ENCODE measurements at regions not wholly inside any gene's neighbourhood (a gene's known extent, or its start where the extent isn't known, plus 50 kb on each side); places are given as distances from the start of the nearest gene placed in this dataset.
"Not testable (repeated sequence)": the region's sequence is repeated elsewhere in the genome, so short reads cannot be mapped to it uniquely, and the experiment has no call there.

- DNase-seq (ENCODE audit: low read depth in 2 of 2) = no peak
These were observed 1005.1 kb downstream of the BRD1 start for GRCh38 chr22:48822278-48823233.

- no peak for DNase-seq (ENCODE audit: low read depth in 2 of 2)
These were observed 1005.9 kb downstream of the BRD1 start for GRCh38 chr22:48821727-48822126.

DNA sequence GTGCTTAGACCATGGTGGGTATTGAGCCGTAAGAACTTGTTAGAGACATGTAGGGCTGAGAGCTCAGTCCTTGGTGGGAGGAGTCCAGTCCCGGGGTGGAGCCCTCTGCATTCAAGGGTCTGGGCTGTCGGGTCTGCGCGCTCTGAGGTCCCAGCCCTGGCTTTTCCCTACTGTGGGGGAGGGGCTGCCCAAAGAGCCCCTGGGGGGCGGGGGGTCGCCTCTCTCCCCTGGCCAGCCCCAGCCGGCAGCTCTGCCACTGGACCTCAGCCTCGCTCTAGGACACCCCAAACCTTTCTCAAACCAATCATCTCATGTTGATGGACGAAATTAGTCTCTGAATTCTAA, 1006.4 kb downstream of the BRD1 start:
- no peak for DNase-seq (ENCODE audit: low read depth in 2 of 2)

- DNase-seq (ENCODE audit: low read depth in 2 of 2) = no peak
These were observed 1007.0 kb downstream of the BRD1 start for GRCh38 chr22:48820481-48821345.

GRCh38 chr22:48819961-48820360, 1007.7 kb downstream of the BRD1 start:
- no peak for DNase-seq (ENCODE audit: low read depth in 2 of 2)

DNA sequence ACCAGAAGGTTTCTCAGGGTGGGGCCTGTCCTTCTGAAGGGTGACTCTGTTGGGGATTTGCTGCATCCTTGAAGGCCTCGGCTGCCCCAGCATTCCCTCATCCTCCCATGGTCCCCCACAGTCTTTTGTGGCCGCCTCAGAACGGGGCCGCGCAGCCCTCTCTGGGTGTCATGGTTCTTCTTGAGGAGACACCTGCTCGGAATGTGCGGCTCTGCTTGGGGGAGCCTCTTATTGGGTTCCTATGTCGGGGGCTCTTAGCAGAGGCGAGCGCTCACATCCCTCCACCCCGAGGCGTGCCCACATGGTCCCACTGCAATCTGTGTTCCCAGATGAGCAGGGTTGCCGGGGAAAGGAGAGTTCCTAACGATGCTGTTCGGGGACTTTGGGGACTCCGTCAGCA, 1008.4 kb downstream of the BRD1 start:
- DNase-seq (ENCODE audit: low read depth in 2 of 2) = no peak

DNA sequence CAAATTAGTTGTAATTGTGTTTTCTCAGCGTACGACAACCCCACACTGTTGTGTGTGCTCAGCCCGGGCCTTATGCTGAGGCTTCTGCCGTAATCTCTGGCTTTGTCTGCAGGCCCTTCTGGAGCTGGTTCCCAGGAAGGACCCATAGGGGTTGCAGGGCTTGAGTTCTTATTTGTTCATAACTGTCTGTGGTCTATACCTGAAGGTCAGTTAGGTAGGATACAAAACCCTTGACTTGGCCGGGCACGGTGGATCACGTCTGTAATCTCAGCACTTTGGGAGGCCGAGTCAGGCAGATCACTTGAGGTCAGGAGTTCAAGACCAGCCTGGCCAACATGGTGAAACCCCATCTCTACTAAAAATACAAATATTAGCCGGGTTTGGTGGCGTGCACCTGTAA, 1010.2 kb downstream of the BRD1 start:
- DNase-seq (ENCODE audit: low read depth in 2 of 2) = not testable (repeated sequence)

GRCh38 chr22:48811885-48812284, 1015.8 kb downstream of the BRD1 start:
- no peak for DNase-seq (ENCODE audit: low read depth in 2 of 2)

DNA sequence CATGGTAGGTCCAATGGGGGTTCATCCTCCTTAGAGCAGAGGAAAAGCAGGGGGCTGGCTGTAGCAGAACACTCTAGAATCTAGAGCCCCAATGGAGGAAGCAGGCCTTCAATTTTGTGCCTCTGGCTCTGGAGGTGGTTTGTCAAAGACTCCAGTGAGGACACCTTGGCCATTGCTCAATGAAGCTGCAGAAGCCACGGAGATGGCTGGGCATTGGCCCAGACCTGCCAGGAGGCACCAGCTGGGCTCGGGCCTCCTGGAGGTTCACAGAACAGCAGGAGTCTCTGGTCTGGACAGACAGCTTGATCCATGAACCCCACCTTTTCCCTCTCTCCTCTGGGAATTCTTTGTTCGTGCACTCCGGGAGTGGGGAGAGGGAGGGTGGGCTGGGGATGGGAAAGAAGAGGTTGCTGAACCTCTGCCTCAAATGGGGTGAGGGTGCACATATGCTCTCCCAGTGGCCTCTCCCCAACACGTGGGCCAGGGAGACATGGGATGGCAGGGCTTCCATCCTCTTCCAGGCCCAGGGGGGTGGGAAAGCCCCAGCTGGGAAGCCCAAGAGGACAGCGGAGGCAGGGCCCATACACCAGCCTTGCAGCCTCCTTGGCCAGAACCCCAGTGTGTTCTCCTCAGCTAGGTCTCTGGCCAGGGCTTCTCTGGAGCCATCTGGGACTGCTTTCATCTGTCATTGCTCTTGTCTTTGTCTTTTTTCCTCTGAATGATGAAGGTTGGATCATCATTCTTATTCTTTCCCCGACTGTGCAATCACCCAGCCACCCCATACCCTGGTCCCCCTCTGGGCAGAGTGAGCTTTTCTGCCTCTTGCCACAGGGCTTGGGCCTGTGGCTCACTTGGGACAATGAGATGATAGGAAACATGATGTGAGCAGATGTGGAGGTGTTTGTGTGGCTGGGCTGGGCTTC, 1019.4 kb downstream of the BRD1 start:
- DNase-seq (ENCODE audit: low read depth in 2 of 2) = no peak

DNA sequence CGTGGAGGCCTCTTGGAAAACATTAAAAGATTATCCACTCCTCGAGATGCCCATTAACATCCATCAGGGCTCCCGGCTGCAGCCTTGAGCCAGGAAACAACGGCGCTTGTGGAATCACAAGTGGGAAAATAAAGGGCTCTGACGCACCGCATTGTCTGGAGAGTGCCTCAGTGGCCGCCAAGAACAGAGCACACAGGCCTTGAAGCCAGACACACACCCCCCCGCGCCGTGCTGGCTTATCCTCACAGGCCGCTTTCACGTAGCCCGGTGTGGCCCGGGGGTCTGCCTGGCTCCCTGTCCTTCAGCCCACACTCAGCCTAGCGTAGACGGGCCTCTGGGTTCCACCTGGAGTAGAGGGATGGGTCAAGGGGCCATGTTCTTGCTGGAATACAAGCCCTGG, 1020.5 kb downstream of the BRD1 start:
- no peak for DNase-seq (ENCODE audit: low read depth in 2 of 2)

GRCh38 chr22:48806227-48806781, 1021.4 kb downstream of the BRD1 start:
- no peak for DNase-seq (ENCODE audit: low read depth in 2 of 2)

GRCh38 chr22:48805516-48805915, 1022.2 kb downstream of the BRD1 start:
- no peak for DNase-seq (ENCODE audit: low read depth in 2 of 2)

- DNase-seq (ENCODE audit: low read depth in 2 of 2) = no peak
These were observed 1022.8 kb downstream of the BRD1 start for GRCh38 chr22:48804811-48805301.

DNA sequence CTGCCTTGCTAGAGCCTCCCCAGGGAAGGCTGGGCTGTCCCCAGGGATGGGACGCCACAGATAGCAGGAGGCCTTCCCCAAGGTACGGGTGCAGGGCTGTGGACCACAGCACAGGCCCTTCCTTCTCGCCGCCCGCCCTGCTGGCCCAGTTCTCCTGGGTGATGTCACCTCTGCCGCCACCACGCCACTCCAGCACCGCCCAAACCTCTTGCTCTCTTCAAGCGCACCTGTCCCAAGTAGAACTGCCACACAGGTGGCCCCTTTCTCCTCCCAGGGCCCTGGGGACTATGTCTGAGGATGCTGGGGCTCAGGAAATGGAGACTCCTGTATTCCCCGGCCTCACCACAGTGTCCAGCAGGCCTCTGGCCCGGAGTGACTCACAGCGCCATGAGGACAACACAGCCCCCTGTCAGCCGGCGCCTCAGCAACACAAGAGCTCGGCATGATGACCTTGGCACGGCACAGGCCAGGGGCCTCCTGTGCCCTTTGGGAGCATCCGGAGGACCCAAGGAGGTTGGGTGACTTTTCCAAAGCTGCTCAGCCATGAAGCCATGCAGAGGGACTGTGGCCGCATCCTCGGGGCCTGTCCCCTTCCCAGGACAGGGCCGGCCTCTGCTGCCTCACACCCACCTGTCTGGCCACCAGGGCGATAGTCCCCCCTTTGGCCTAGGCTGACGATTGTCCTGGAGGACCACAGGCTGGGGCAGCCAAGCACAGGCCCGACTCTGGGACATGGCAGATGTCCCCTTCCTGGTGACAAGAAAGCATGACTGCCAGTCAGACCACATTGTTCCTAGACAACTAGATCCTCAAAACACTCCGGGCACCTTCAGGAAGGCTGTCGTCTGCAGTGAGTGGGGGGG, 1023.5 kb downstream of the BRD1 start:
- no peak for DNase-seq (ENCODE audit: low read depth in 2 of 2)

DNA sequence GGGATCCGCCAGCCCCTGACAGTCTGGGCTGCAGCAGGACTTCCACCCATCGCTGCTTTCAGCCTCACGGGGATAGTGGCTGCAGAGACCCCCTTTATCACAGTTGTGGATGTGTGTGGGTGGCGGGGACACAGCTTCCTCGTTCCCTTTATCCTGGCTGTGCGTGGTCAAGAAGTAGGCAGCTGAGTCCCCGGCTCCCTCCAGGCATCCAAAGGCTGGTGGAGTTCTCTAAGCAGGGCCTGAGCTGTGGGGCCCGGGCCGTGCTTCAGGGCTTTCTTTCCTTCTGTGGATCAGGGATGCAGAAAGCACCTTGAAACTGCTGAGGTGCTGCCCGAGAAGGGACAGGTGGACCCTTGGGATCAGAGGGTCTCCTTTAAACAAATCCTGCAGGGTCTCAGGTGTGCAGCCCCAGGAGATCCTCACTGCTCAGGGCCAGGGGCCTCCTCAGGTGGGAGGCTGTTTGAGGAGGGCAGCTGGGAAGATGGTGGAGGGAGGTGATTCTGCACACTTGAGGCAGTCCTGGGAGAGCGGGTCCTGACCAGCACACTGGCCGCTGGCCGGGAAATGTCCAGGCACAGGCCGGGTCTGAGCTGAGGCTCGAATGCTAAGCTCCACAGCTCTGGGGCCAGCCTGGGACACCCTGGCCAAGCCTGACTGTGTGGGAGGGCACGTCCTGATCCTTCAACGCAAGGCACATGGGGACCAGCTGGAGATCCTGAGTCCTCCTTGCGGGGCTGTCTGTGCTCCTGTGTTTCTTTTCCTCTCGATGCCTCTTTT, 1024.3 kb downstream of the BRD1 start:
- DNase-seq (ENCODE audit: low read depth in 2 of 2) = no peak

GRCh38 chr22:48802576-48802975, 1025.1 kb downstream of the BRD1 start:
- no peak for DNase-seq (ENCODE audit: low read depth in 2 of 2)

DNA sequence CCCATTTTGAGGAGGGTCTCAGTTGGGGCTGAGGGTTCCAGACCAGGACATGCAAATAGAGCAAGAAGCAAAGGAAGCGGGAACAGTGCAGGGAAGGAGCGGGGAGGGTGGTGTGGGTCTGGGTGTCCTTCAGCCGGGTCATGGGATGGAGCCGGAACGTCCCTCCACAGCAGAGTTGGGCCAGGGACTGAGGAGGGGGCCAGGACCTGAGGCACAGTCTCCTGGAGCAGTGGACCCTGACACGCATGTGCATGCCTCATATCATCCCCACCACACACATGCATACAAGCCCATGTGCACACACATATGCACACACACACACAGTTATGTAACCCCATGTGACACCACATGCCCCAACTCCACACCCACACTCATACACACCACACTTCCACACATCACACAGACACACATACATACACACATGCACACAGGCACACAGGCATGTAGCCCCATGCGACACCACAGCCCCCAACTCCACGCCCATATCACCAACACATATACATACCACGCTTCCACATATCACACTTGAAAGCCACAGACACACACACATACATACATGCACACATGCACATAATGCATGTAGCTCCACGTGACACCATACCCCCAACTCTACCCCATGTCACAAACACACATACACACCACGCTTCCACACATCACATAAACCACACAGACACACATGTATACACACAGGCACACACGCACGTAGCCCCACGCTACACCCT, 1026.6 kb downstream of the BRD1 start:
- no peak for DNase-seq (ENCODE audit: low read depth in 2 of 2)

- DNase-seq (ENCODE audit: low read depth in 2 of 2) = no peak
These were observed 1027.4 kb downstream of the BRD1 start for GRCh38 chr22:48800036-48800885.
